GM21381 (cell line): ENCODE measurements at regions not wholly inside any gene's neighbourhood (a gene's known extent, or its start where the extent isn't known, plus 50 kb on each side); places are given as distances from the start of the nearest gene placed in this dataset.

Experiments used
- ATAC-seq: cut with Tn5 transposase; IDR thresholded peaks from one replicate; pipeline ENCODE4 v1.9.1; 2021; ENCODE audit warnings: mild to moderate bottlenecking, moderate library complexity; ENCODE audit not compliant: unreplicated experiment

GRCh38 chr12:126523891-126524290, 1458.7 kb downstream of the AACS start:
- no peak for ATAC-seq

DNA sequence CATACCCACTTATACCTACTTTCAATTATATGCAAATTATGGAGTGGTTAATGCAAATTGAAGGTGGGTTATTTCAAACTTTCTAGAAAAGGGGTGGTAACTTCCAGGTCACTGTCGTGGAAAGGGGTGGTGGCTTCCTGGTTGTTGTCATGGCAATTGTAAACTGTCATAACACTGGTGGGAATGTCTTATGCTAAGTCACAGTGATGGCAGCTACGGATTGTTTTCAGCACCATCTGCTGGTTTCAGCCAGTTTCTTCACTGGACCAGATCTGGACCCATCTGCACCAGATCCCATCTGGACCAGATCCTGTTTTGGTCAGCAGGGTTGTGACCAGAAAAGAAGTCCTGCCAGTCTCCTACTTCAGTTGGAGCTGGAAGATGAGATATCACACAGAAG, 1469.3 kb downstream of the AACS start:
- ATAC-seq = no peak

DNA sequence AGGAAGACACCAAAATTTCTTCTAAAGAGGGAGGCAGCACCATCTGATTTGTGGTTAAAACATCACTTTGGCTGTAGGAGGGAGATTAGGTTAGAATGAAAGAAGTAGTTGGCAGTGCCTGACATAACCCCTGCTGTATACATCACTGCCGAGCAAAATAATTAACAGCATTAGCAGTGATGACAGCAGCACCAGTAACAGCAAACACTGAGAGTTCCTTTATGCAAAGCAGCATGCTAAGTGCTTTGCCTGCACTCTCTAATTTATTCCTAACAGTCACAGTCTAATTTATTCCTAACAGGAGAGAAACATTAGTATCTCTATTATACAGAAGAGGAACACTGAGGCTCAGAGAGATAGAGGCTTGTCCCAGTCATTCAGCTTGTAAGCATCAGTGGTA, 1469.7 kb downstream of the AACS start:
- no peak for ATAC-seq

DNA sequence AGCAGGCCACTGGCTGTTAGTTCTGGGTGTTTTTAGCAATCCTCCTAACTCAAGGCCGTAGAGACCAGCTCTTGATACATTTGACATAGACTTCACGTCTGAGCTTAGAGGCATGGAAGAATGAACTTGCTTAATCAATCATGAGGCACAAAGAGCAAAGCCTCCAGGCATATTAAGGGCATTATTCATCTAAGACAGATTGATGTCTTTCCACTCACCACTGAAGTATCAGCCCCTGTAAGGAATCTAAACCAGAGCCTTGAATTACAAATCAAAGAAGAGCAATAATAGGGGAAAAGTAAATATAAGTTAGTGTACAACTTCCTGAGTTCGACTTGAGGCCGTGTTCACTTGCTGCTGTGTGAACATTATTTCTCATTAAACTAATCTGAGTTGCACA, 1470.7 kb downstream of the AACS start:
- no peak for ATAC-seq

GRCh38 chr12:126537961-126538530, 1472.8 kb downstream of the AACS start:
- ATAC-seq = no peak

- no peak for ATAC-seq
These were observed 1473.7 kb downstream of the AACS start for GRCh38 chr12:126538888-126539287.

- ATAC-seq = no peak
These were observed 1480.2 kb downstream of the AACS start for GRCh38 chr12:126545411-126545810.

DNA sequence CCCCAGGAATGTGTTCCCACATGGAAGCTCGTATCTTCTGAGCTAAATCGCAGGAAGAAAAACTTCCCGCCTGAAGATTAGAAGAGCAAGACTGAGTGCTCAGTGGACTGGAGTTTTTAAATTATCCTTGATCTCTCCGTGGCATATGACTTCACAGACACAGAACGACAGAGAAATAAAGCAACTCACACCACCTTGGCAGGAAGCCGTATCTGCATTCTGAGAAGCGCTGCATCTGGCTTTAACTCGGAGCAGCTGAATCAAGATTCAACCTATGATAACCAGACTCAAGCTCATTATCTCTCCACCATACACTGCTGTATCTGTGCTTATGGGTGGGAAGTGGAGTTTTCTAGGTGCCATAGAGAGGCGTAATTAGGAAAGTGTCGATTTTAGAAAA, 1482.7 kb downstream of the AACS start:
- no peak for ATAC-seq

- no peak for ATAC-seq
These were observed 1486.6 kb downstream of the AACS start for GRCh38 chr12:126551869-126552268.

- ATAC-seq = no peak
These were observed 1489.4 kb downstream of the AACS start for GRCh38 chr12:126554625-126555024.

GRCh38 chr12:126557659-126558058, 1492.4 kb downstream of the AACS start:
- no peak for ATAC-seq

- ATAC-seq = no peak
These were observed 1493.0 kb downstream of the AACS start for GRCh38 chr12:126558219-126558618.

- ATAC-seq = no peak
These were observed 1493.6 kb downstream of the AACS start for GRCh38 chr12:126558810-126559209.

DNA sequence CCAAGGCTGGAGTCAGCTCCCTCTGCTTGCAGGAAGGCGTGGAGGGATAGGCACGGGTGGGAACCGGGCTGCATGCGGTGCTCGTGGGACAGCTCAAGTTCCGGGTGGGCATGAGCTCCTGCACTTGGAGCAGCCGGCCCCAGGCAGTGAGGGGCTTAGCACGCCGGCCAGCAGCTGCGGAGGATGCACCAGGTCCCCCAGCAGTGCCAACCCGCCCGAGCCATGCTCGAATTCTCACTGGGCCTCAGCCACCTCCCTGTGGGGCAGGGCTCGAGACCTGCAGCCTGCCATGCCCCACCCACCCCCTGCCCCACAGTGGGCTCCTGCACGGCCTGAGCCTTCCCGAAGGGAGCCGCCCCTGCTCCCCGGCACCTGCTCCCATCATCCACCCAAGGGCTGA, 1501.8 kb downstream of the AACS start:
- no peak for ATAC-seq

DNA sequence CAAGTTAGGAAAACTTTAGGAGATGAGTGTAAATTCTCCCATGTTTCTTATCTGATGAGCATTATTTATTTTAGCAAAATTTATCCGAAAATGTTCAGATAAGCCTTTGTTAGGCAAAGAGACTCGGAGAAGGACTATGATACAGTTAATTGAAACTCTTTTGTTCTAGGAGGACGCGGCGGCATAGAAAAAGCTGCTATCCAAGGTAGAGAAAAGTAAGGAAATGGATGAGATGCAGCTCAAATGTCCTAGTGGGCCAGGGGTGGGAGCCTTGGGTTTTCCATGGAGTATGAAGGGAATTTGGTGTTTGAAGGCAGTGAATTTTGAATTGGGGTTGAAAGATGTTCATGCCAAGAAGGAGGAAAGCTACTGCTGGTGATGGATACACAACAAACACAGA, 1504.5 kb downstream of the AACS start:
- ATAC-seq = no peak

GRCh38 chr12:126570566-126570965, 1505.3 kb downstream of the AACS start:
- ATAC-seq = no peak

DNA sequence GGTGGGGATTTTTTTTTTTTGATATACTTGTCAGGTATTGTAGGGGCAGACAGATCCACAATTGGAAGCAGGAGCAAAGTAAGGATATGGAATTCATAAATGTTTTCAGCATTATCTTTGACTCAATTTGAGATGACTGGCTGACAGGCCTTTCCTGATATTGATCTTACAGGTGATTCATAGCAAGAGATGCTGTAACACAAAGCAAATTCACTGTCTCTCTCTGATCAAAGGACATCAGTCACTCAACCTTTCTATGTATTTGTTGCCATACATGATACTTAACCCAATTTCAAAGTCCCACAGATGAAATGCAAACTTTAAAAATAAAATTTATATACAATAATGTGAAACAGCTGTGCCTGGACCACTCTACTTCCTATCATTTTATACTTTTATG, 1506.9 kb downstream of the AACS start:
- ATAC-seq = no peak

DNA sequence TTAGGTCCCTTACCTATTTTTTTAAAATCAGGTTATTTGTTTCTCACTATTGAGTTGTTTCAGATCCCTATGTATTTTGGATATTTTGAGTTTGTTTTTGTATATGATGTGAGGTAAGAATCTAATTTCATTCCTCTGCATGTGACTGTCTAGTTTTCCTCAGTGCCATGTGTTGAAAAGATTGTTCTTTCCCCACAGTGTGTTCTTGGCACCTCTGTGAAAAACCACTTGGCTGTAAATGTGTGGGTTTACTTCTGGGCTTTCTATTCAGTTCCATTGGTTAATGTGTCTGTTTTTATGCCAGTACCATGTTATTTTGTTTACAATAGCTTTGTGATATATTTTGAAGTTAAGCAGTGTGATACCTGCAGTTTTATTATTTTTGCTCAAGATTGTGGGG, 1516.4 kb downstream of the AACS start:
- no peak for ATAC-seq

- no peak for ATAC-seq
These were observed 1517.0 kb downstream of the AACS start for GRCh38 chr12:126582231-126582630.

DNA sequence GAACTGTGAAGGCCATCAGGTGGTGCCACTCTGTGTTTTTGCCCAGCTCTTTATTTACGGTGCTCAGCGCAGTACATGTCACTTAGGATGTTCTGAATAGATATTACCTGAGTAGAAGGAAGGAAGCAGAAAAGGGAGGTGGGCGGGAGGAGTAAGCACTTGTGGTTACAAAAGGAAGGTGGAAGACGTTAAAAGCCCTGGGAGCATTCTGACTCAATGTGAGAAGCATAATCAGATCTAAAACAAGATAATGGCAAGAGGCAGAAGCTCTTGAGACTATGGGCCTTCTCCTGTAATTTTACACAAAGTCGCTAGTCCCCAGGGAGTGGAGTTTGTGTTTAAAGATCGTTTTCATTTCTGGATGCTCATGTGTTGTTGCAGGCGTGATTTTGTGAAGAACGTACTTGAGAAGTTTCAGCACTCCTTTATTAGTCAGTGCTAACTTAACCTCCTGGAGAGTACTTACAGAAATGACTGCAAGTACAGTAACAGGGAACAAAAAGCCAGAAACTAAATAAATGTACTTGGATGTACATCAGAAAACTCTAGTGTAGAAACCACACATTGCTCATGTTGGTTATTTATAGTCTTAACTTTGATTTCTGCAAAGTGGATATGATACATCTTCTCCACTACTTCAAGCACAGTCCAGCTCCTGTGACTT, 1523.5 kb downstream of the AACS start:
- no peak for ATAC-seq

DNA sequence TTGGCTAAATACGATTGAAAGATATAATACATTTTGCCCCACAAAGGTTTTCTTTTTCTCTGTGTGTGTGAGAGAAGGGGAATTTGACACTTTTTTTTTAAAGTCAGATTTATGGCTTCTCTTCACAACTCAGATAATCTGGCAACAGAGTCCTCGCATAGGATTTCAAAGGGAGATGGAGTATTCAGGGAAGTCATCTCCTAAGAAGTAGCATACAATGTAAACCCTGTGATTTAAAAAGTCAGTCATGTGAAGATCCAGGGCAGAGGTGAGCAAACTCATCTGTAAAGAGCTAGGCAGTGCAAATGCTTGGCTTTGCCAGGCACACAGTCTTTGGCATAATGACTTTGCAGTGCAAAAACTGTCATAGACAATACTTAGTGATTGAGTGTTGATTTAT, 1526.3 kb downstream of the AACS start:
- no peak for ATAC-seq

- no peak for ATAC-seq
These were observed 1536.2 kb downstream of the AACS start for GRCh38 chr12:126601184-126602170.
